ENCODE measurements at regions not wholly inside any gene's neighbourhood (a gene's known extent, or its start where the extent isn't known, plus 50 kb on each side); places are given as distances from the start of the nearest gene placed in this dataset.
"Not testable (repeated sequence)": the region's sequence is repeated elsewhere in the genome, so short reads cannot be mapped to it uniquely, and the experiment has no call there.

DNA sequence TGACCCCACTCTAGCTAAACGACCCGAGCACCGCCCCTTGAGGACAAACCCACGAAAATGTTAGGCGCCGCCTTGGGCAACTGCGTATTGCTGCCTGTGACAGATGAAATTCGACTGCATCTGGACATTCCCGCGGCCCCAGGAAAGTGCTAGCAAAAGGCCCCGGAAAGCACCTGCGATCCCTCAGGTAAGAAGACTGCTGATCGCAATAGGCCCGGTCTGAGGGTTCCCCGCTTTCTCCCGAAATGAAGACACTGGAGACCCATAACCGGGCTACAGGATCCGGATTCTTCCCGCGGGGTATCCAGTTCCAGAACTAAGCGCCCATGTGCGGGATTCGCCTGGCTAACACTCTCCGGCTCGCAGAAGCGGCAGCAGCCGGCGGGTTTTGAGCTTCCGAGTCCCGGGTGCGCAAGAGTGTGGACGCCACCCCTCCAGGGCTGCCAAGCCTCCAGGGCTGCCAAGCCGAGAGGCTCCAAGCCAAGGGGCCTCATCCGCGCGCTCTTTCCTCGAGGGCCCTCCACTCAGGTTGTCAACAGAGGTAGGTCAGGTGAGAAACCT, 157.9 kb upstream of the NBPF11 start:
- no peak for DNase-seq

DNA sequence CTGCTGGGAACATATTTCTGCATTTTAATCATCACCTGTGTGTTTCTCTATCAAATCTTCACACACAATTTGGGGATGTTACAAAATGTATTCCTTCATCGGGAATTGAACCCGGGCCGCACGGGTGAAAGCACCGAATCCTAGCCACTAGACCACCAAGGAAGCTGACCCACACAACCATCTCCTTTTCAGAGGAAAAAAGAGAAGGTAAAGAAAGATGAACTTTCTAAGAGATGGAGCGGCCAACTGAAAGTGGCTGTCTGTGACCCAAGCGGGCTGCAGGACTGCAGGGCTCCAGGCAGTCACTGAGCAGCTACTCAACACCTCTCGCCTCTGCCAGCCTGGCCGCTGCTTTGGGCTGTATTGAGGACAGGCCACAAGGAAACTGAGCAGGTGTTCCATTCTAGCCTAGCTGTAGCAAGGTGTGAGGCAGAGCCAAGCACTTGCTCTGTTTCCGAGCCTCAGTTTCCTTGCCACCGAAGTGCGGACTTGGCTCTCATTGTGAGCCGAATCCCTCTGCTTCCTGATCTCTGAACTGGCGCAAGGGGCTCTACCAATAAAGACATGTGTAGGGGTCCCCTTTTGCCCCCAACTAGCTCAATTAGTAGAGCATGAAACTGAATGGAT, 156.9 kb upstream of the NBPF11 start:
- DNase-seq = no peak

DNA sequence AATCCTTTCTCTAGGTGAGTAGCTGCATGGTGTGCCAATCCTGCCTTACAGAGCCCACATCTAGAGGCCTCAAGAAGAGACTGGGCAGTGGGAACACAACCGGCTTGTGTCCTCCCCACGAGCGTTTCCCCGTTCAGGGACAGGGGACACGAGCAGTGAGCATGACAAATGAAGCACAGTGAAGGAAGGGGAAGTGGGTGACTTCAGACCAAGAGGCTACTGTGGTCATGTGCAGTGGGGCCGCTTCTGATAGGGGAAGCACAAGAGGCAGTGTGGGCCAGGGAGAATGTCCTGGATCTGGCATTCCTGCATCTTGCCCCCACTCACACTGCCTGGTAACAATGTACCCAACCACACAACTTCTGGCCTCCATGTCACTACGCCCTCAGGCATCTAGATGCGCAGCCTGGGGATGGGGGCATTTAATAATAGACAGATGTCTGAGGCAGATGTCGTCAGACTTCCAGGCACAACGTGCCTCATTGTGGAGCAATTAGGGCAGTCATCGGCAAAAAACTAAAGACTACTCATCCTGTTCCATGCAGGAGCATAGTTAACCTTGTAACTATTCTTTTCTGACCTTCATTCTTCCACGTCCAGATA, 155.6 kb upstream of the NBPF11 start:
- no peak for DNase-seq

DNA sequence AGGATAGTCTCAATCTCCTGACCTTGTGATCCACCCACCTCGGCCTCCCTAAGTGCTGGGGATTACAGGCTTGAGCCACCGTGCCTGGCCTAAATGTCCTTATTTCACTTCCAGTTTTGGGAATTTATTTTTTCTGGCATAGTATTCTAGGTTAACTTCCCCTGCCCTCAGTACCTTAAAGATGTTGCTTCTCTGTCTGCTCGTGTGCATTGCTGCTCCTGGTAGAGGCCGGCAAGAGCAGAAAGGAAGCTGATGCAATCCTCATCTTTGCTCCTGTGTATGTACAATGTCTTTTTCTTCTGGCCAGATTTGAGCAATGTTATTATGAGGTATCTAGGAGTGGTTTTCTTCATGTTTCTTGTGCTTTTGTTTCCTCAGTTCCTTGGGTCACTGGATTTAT, 152.9 kb upstream of the NBPF11 start:
- not testable (repeated sequence) for DNase-seq

DNA sequence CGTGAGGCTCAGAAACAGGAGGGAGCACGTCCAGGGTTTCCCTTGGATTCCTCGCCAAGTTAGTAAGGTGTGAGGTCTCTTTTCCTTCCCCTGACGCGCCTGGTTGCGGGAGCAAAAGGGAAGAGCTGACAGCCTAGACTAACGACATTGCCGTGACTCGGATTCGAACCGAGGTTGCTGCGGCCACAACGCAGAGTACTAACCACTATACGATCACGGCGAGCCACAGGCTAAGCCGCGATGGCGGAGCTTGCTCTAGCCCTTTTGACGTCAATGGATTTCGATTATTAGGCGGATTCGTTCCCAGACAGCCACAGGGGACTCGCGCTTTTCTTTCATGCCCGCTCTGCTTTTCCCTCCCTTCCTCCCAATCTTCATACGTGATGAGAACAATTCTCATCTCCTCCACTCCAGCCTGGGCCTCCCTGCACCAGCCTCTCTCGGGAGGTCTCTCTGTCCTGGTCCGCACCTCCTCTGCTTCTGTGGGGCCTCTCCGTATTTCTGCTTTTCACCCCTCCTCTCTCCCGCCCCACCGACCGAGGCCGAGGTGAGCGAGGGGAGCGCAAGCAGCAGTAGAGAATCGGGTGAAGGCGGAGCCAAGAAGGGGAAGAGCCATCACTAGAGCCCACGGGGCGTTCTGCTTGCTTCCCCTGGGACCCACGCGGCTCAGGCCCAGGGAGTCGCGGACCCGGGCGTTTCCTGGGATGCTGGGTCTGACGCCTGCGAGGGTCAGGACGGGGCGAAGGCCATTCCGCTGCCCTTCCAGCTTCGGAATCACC, 150.7 kb upstream of the NBPF11 start:
- not testable (repeated sequence) for DNase-seq

DNA sequence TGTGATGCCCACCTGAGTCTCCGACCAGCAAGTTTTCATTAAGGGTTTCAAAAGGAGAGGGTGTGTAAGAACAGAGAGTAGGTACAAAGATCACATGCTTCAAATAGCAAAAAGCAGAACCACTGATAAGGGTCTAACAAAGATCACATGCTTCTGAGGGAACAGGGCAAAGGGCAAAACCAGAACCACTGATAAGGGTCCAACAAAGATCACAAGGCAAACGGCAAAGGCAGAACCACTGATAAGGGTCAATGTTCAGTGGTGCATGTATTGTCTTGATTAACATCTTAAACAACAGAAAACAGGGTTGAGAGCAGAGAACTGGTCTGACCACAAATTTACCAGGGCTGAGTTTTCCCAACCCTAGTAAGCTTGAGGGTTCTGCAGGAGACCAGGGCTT, 145.8 kb upstream of the NBPF11 start:
- not testable (repeated sequence) for DNase-seq

DNA sequence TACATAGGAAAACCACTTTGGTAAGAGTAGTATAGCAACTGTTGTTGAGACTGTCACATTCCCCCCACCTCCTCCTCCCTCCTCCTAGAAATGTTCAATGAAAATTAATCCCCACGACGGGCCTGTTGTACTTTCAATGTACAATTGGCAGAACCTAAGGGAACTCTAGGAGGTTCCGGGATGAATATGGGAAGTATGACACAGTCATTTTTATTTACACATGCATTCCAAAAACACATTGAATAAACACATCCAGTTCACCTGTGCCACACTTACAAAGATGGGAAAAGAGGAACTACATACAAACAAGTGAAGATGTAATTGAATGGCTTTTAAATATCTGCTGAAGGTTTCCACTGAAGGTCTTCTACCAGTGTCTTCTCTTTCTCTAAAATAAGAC, 144.4 kb upstream of the NBPF11 start:
- no peak for DNase-seq

DNA sequence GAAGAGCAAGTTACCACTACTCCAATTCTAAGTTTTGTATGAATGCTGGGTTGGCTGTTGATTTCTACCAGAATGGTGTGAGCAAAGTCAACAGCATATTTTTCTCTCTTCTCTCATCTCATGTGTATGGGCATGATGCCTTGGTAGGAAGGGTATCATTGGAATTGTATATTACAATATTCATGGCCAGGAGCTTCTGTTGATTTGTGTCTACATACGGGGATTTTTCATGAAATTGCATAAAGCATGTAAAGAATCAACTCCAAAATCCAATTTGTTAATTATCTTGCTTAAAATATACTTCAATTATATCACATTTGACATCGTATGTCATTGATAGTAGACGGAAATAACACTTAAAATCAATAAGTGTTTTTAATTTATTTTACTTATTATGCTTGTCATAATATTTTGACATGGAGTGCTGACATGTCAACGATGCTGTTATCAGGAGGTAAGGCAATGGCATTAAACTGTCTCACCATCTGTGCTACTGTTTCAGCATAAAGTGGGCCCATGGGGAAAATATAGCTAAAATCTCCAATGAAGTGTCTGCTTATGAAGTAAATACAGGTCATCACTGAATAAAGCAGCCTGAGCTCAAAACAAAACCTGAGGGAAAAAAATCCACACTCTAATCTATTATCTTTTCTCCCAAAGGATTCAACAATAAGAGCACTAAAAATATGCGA, 142.2 kb upstream of the NBPF11 start:
- DNase-seq = no peak

DNA sequence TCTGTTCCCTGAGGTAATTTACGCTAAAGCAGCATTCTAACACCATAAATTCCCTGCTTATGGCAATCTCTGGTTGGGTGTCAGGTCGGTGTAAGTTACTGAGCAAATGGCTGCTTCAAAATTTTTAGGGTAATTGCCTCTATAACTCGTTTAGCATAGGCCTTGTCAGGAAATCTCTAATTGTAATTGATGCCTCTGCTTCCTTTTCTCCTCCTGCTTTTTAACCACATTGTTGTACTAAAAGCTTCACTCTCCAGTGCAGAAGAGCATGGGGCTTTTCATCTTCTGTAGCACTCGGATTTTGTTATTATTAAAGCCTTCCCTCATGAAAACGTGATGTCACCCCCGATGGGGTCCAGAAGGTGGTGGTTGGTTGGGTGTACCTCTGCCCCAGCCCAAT, 141.6 kb upstream of the NBPF11 start:
- no peak for DNase-seq

DNA sequence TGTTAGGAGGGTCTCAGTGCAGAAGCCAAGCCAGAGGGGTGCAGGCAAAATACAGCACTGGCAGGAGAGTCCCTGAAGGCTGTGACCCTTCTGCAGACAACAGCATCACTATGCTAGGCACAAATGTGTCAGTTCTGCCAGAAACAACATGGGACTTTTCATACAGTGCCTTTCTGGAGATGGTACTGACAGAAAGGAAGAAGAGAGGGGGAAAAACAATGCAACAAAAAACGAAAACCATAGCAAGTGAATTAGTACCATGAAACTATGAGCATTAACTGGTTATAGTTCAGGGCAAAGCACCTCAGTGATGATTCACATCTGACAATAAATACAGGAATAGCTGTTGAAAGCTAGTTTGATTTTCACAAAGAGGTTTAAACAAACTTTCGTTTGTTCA, 140.8 kb upstream of the NBPF11 start:
- no peak for DNase-seq

DNA sequence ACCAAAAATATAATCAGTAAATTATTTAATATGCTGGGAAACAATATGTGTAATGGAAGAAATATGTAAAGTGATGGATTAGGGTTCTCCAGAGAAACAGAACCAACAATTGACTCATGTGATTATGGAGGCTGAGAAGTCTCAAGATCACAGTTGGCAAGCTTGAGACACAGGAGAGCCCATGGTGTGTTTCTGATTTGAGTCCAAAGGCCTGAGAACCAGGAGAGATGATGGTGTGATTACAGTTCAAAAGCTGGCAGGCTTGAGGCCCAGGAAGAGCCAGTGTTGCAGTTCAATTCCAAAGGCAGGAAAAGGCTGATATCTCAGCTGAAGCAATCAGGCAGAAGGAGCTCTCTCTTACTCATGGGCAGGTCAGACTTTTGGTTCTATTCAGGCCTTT, 138.8 kb upstream of the NBPF11 start:
- peak; percentile 71 for DNase-seq

DNA sequence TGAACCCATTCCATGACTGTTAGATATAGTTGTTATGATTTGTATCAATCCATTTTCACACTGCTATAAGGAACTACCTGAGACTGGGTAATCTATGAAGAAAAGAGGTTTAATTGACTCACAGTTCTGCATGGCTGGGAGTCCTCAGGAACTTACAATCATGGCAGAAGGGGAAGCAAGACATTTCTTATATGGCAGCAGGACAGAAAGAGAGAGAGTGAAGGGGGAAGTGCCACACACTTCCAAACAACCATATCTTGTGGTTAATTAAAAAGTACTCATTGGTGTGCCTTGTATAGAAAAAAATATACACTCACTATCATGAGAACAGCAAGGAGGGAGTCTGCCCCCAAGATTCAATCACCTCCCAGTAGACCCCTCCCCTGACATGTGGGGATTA, 137.6 kb upstream of the NBPF11 start:
- no peak for DNase-seq

DNA sequence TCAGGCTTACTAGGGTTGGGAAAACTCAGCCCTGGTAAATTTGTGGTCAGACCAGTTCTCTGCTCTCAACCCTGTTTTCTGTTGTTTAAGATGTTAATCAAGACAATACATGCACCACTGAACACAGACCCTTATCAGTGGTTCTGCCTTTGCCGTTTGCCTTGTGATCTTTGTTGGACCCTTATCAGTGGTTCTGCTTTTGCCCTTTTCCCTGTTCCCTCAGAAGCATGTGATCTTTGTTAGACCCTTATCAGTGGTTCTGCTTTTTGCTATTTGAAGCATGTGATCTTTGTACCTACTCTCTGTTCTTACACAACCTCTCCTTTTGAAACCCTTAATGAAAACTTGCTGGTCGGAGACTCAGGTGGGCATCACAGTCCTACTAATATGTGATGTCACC, 133.9 kb upstream of the NBPF11 start:
- peak; percentile 34 for DNase-seq

DNA sequence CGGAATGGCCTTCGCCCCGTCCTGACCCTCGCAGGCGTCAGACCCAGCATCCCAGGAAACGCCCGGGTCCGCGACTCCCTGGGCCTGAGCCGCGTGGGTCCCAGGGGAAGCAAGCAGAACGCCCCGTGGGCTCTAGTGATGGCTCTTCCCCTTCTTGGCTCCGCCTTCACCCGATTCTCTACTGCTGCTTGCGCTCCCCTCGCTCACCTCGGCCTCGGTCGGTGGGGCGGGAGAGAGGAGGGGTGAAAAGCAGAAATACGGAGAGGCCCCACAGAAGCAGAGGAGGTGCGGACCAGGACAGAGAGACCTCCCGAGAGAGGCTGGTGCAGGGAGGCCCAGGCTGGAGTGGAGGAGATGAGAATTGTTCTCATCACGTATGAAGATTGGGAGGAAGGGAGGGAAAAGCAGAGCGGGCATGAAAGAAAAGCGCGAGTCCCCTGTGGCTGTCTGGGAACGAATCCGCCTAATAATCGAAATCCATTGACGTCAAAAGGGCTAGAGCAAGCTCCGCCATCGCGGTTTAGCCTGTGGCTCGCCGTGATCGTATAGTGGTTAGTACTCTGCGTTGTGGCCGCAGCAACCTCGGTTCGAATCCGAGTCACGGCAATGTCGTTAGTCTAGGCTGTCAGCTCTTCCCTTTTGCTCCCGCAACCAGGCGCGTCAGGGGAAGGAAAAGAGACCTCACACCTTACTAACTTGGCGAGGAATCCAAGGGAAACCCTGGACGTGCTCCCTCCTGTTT, 128.9 kb upstream of the NBPF11 start:
- DNase-seq = not testable (repeated sequence)

DNA sequence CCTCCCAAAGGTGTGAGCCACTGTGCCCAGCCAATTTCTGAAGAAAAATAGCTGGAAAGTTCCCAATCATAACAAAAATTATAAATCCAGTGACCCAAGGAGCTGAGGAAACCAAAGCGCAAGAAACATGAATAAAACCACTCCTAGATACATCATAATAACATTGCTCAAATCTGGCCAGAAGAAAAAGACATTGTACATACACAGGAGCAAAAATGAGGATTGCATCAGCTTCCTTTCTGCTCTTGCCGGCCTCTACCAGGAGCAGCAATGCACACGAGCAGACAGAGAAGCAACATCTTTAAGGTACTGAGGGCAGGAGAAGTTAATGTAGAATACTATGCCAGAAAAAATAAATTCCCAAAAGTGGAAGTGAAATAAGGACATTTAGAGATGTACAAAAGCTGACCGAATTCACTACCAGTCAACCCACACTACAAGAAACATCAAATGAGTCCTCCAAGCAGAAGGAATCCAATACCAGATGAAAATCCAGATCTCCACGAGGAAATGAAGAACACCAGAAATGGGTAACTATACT, 127.0 kb upstream of the NBPF11 start:
- DNase-seq = not testable (repeated sequence)

DNA sequence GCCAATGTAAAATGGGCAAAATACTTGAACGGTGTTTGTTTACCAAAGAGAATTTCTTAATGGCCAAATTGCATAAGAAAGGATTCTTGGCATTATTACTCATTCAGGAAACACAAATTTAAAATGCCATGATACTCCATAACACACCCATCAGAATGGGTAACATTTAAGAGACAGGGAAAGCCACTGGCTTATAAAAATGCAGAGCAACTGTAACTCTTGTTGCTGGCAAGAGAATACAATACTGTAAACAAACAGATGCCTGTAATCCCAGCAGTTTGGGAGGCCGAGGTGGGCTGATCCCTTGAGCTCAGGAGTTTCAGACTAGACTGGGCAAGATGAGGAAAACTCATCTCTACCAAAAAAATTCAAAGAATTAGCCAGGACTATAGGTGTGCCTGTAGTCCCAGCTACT, 125.8 kb upstream of the NBPF11 start:
- DNase-seq = peak; percentile 44

DNA sequence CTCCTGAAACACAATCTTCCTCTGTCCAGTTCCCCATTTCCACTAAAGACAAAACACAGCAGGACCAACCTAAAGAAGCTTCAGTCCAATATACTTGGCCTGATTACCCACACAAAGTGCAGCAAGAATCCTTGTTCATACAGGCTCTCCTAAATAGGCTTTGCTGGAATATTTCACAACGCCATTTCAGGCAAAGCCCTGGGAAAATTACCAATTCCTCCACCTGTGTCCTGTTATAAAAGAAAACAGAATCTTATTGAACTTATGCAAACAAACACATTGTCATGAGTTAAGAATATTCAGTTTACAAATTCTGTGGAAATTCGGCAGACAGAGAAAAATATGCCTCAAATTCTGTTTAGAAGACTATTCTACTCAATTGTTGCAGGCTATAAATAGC, 115.0 kb upstream of the NBPF11 start:
- DNase-seq = not testable (repeated sequence)

DNA sequence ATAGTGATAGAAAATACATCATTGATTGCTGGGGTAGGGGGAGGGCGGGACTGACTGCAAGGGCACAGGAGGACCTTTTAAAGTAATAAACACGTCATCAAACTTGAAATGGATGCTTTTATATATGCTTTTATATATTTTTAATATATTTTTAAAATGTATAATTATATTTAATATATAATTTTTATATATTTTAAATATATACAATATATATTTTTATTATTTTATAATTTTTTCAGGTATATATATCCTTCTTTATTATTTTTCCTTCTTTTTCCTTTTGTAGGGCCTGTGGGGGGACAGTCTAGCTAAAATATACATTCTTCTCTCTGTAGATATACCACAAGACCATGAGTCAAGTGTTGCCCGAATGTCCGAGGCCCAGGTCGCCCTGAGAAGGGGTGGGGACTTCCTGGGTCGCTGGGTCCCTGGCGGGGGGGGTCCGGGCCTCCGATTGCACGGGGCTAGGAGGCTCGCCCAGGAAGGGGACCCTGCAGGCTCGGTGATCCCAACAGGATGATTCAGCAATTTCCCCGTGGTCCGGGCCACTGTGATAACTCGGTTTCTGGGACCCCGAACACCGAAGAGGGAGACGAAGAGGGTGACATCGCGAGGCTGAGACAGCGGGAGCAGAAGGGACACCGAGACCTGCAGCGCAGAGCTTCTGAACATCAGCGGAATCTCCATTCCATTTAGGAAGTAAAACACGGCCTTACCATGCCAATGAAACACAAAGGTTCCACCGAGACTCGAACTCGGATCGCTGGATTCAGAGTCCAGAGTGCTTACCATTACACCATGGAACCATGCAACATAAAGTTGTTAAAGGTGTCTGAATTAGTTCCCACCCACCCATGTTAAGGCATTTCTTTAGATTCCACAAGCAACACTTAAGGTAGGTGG, 112.5 kb upstream of the NBPF11 start:
- no peak for DNase-seq

DNA sequence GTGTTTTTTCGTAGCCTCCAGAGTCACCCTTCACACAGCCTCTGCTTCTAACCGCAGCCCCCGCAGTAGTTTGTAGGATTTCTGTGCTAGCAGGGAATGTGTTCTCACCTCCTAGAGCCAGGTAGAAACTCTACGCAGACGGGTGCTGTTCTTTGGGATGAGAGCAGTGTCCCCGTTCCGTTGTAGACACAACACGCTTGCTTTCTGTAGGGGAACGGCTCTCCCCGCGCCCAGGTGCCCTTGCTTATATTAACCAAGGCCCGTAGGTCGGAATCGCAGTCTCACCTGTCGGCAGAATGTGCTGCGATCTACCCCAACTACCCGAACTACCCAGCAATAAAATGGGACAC, 111.8 kb upstream of the NBPF11 start:
- DNase-seq = no peak

DNA sequence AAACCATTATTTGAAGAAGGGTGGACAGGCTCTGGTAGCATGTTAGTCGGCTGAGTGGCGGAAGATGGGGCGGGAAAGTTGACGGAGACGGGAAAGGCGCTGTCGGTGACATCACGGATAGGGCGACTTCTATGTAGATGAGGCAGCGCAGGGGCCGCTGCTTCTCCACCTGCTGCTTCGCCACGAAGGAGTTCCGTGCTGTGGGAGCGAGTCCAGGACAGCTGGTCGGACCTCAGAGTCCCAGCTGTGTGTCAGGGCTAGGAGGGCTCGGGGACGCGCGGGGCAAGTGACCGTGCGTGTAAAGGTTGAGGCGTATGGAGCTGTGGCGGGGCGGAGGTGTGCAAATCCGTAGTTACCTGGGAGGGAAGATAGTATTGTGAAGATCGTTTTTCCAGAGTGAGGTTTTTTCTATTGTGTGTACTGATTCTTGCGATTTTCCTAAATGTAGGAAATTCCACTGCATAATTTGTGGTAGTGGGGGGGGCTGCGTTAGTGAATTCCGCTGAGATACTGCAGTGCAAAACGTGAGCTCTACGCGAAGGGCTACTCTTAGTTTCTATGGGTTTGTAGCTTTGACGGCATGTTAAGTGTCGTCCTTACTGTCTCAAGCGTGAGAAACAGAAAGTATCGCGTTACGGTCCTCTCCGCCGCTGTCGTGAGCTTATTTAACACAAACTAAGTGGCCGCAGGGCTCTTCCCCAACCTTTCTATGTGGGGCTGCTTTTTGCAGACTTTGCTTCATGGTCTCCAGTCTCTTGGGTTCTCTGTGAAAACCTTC, 111.2 kb upstream of the NBPF11 start:
- no peak for DNase-seq

Measured in NCI-H226 (cell line).